G401.6 (cell line): ENCODE measurements at regions not wholly inside any gene's neighbourhood (a gene's known extent, or its start where the extent isn't known, plus 50 kb on each side); places are given as distances from the start of the nearest gene placed in this dataset.

ENCODE experiments used
- FAIRE-seq: peaks from 2 replicates; lab custom pipeline; 2012; peaks lifted over from hg19 to GRCh38; lab: Jason Lieb, UNC

DNA sequence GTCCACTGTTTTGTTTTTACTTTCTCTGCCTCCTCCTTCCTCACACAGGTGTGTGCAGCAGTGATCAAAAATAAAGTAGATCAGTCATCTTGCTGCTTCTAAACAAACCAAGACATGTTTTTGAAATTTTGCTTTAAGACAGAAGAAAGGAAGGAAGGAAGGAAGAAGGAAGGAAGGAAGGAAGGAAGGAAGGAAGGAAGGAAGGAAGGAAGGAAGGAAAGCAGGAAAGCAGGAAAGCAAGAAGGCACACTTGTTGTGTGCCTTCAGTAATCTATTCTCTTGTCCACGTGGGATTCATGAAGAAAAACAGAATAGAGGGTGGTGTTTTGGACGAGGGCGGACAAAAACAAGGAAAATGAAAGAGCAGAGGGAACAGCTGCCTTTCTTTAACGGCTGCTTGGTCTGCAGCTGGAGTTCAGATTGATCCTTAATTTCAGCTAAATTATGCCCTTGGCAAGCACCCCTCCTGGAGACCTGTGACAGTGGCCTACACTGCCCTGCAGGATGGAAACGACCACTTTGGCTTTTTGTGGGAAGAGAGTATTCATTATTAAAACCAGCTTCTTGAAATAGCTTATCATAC, 188.5 kb upstream of the IRX3 start:
- FAIRE-seq, result no peak

DNA sequence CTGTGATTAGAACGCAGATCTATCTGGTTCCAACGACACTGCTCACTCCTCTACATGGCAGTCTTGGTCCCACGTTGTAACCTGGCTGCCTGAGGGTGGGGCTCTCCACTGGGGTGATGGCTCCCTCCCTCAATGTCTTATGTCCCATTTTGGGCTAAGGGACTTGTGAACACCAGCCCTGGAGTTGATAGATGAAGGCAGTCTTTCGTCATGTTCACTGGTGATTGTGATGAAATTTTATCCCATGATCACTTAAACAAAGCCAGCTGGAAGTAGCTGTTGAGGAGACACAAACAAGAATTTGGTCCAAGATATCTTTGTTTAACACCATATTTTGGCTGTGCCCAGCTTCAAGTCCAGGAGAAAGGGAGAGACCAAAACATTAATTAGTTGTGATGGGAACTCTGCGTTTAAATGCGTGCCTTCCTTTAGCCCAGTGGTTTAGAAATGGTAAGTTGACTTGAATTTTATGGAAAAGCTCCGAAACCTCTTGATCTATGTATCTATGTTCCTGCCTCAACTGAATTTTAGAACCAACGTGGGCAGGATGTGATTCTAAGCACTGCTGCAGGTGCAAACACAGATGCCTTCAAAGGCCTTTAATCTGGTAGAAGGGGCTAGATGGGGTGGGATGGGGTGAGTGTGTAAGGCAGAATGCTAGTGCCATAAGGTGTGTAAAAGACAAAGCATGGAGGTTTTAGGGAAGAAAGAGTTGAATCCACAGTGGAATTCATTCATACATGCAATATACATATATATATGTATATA, 186.8 kb upstream of the IRX3 start:
- no peak for FAIRE-seq

DNA sequence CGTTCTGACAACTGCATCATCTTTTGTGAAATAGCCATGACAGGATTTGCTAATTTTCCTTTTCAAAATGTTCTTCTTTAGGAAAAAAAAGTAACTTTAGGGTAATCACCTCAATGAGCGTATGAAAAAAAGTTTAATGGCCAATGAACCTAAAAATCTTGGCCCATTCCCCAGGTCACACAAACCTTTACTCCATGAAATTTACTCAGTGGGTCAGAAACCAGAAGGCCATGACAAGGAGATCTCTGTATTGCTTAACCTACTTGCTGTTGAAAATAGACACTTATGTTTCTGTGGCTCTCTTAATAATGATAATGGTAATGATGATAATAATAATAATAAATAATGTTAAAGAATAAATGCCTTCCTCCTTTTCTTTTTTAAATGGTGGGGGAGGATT, 180.8 kb upstream of the IRX3 start:
- no peak for FAIRE-seq

DNA sequence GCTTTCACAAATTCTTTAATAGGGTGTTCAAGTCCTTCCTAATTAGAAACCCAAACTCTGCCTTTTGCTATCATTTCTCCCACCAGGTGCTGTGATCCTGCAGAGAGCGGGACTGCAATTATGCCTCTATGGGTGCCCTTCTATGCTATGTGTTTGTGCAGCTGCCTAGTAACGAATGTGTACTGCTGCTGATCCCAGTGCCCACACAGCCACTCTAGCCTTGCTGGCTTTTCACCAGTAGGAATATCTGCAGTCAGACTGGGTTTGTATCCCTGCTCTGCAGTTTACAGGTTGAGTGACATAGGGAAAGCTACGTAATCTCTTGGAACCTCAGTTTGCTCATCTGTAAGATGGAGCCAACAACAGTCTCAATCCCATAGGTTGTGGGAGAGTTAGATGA, 179.6 kb upstream of the IRX3 start:
- FAIRE-seq, result no peak

DNA sequence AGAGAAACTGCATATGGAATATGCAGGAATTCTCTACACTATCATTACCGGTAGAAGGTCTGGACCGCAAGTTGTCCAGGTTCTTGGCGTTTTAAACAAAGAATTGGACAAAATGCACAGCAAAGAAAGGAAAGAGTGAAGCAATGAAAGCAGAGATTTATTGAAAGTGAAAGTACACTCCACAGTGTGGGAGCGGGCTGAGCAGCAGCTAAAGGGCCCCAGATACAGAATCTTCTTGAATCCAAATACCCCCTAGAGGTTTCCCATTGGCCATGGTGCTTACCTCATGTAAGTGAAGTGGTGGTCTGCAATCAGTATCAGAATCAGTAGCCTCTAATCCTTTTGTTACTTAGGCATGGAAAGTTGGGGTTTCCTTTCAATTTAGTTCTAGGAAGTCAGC, 178.5 kb upstream of the IRX3 start:
- FAIRE-seq, result no peak

DNA sequence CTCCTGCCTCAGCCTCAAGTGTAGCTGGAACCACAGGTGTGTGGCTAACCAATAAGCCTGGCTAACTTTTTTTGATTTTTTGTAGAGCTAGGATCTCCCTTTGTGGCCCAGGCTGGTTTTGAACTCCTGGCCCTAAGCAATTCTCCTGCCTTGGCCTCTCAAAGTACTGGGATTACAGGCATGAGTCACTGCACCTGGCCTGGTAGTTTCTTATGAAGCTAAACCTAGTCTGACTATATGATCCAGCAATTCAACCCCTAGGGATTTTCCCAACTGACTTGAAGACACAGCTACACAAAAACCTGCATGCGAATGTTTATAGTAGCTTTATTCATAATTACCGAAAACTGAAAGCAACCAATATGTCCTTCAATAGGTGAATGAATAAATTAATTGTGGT, 176.2 kb upstream of the IRX3 start:
- FAIRE-seq, result no peak

DNA sequence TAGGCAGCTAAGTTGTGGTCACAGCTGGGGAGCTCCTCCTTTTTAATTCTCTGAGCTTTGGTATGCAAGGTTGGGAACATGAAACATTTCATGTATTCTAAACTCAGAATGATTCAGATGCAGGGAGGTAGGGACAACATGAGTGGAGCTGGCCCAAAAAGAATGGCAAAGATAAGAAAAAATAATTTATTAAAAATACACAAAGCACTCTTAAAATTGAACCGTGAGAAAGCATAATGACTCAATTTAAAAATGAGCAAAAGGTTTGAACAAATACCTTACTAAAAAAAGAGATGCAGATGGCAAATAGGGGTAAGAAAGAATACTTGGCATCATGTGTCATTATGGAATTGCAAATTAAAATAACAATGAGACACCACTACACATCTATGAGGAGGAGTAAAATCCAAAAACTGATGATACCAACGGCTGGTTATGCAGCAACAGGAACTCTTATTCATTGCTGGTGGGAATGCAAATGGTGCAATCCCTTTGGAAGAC, 175.6 kb upstream of the IRX3 start:
- FAIRE-seq, result no peak

DNA sequence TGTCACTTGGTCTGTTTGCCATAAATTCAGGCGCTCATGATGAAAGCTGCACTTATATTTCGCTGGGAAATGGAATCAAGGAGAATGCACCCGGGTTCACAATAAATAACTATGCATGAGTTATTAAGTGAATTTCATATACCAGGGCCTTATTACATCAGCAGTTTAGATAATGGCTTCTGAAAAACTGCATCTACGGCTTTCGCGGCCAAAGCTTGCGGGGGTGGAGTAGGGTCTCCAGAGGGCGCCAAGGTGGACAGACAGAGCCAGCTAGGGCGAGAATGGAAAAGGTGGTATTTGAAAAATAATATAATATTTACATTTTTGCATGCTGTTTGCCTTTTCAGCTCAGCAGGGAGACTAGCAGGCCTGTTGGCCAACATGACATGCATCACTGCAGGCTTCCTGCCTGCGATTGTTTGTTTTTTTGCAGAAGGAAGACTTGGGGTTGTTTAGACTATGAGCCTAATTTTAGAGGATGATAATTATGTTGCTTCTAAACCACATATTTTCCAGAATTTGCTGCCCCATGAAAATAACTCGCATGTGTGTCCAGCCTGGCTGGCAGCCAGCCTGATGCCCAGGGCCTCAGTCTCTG, 173.8 kb upstream of the IRX3 start:
- FAIRE-seq, result no peak

DNA sequence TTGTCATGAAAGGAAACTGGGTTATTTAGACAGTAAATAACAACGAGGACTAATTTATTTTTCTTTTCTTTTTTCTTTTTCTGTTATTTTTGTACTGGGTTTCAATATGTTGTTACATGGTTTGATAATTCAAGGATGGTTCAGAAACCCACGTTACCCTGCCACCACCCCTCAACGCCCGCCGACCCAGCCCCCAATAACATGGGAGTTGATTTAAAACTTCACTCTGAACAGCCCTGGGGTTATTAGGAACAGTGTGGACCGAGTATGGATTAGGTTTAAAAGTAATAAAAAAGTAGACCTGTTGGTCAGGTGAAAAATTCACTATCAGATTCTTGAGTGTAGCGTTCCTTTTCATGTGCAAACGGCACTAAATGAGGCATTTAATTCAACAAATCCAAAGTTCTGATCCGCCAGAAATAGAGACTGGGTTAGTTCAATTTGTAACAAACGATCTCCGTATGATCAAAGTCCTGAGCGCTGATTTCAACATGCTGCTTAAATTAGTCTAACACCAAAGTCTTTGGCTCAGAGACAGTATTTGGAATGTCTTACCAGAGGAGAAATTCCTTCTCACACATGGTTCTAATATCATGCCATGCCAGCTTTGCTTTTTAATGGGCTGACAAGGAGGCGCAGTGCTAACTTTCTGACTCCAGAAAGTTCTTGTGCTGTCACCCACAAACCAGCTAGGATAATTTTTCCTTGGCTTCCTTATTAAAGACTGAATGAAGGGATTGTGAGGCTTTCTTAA, 173.1 kb upstream of the IRX3 start:
- FAIRE-seq, result no peak

DNA sequence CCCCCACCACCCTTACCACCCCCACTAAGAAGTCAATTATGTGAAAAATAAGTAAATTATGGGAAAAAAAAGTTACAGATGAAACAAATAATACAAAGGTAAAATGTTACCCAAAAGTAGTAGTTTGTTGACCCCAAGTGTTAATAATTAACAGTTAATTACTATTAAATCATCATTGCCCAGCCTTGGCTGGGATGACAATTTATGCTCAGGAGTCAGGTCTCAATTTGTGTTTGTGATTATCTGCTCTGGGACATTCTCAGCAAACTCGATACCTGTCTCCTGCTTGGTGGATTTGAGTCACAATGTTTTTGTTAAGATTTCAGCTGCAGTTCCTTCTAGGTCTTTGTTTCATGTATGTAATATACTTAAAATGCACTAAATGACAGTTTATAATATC, 172.3 kb upstream of the IRX3 start:
- FAIRE-seq, result no peak

DNA sequence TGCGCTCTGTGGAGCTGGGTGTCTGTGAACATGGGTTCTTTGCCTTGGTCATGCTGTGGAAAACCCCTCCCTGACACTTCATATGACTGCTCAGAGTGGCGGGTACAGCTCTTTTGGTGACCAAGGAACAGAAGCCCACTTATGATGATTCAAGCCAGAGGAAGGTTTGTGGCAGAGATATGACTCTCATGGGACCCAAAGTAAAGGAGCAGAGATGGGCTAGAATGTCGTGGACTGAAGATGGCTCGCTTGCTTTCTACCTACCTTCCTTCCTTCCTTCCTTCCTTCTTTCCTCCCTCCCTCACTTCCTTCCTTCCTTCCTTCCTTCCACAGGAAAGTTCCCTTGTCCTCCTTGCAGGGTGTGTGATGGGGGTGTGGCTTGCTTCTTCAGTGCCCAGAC, 169.7 kb upstream of the IRX3 start:
- FAIRE-seq, result no peak

DNA sequence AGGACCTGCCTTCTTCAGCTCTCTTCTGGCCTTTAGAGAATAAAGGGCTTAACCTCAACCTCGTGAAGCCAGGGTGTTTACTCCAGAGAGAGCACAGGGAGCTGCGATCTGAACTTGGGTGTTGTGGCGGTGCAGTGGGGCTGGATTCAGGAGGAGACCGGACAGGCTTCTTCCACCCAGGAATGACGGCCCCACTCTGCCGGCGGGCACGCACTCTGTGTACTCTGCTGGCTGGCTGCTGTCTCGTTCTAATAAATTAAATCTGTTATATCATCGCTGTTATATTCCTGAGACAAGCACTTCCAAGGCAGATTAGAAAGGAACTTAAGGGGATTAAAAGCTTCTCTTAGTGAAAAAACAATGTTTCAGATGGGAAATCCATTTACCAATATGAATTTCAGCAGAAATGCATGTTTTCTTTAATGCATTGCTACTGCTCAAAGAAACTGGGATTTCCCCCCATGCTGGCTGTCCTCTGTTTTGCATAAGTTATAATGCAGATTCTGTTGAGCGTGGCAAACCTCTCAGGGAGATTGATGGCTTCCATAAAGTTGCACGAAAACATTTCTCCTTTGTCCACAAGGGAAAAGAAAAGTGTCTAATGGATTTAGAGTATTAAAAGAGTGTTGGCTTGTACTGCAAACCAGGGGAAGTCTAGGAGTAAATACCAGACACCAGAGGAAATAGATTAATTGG, 168.6 kb upstream of the IRX3 start:
- no peak for FAIRE-seq

DNA sequence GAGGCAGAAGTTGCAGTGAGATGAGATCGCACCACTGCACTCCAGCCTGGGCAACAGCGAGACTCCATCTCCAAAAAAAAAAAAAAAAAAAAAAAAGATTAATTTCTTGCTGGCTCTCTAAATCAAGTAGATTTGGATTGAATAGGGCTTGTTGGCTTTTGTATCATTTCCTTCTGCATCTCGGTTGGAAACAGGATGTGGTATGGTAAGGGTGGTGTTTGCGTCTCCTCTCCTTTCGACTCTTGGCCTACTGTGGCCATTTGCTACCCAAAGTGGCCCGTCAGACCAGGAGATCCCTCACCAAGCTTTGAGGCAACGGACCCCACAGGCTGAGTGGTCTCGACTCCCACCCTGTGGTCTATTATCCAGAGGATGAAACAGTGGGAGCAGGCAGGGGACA, 168.0 kb upstream of the IRX3 start:
- no peak for FAIRE-seq

DNA sequence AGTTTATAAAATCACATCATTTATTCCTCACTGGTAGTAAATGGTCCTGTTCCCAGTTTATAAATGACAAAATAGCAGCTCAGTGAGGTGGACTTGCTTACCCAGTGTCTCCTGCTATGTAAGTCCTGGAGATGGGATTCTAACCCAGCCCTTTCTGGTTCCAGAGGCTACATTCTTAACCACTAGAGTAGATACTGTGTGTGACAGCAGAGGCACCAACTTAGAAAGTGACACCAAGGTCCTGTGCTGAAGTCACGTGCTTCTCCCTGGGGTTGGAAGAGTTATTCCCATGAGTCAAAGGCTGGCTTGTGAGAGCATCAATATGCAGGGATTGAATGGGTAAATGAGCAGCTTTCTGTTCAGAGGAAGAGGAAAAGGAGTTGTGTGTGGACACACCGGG, 167.3 kb upstream of the IRX3 start:
- FAIRE-seq, result no peak

DNA sequence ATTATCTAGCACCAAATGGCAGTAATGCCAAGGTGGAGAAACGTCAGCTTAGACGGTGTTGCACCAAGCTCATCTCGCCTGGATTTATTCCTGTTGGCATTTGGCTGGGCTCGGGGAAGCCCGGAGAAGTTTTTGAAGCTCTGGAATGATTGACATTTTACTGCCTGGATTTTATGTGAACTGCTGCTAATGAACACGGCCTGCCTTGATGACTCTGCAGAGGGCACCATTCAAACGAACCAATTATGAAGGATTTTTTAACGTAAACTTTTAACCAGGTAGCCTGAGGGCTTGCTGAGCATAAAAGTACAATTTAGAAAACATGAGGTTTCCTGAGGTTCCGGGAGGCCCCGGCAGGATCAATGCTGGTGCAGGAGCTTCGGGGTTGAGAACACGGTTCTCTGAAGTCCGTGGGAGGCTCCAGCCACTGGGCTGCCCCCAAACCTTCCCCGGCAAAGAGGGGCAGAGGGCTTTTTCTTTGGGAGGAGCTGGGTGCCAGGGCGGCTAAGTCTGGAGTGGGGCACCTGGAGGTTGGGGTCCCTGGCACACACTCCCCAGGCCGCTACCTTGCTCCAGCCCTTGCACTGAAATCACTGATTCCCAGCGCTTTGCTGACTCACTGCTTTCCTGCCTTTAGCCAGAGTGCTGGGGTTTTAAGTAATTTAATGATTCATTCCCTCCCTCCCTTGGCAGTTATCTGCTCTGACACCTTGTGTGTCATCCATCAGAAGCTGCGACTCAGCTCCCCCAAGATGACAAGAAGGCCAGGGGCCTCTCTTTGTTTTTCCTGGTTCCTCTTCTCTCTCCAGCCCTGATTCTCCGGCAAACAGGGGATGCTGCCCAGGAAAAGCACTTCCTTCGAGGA, 161.2 kb upstream of the IRX3 start:
- no peak for FAIRE-seq

DNA sequence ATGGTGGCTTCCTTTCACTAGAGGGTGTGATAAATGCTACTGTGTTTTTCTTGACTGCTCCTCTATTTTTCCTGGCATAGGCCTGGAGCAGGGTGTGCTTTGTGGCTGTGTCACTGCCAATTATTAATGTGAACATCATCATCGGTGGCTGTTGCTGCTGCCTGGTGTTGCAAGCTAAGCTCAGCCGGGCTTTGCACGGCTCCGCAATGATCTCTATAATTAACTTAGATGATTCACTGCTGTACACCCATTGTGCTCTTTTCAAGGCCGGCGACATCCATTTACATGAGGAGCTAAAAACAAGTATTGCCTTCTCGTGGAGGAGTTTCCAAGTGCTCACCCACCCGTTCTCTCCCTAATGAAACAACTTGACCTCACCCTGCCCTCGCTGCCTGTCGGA, 160.1 kb upstream of the IRX3 start:
- FAIRE-seq, result no peak

DNA sequence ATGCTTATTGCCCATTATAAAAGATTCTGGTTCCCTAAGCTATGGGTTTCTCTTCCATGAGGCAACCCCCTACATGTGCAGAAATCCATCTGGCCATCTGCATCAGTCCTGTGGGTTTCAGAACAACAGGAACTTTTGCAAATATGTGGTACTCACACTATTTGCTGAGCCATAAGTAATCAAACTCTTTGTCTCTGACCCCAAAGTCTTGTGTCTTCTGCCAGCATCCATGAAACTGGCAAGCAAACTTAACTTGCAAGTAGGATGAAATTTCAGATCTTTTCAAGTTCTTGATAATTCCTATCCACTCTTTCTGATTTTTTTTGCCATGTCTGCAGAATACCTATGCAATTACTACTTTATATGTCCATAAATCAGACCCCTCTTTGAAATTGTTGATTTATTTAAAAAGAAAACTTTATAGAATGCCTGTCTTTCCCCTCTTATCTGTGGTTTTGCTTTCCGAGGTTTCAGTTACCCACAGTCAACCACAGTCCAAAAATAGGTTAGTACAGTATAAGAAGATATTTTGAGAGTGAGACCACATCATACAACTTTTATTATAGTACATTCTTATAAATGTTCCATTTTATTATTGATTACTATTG, 158.4 kb upstream of the IRX3 start:
- FAIRE-seq, result no peak

DNA sequence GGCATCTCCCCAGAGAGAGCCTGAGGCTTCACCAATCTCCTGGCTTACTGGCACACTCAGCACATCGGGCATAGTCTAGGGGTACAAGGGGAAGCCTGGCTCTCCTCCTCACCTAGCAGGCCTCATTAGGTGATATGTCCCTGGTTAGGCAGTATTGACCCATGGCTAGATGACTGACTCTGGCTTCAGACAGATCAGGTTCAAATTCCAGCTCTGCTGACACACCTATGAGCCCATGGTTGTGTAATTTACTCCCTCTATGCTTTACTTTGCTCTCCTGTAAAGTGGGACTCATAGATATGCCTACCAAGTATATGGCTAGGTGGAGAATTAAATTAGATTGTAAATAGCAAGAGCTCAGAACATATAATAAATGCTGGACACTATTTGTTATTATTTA, 157.3 kb upstream of the IRX3 start:
- no peak for FAIRE-seq

DNA sequence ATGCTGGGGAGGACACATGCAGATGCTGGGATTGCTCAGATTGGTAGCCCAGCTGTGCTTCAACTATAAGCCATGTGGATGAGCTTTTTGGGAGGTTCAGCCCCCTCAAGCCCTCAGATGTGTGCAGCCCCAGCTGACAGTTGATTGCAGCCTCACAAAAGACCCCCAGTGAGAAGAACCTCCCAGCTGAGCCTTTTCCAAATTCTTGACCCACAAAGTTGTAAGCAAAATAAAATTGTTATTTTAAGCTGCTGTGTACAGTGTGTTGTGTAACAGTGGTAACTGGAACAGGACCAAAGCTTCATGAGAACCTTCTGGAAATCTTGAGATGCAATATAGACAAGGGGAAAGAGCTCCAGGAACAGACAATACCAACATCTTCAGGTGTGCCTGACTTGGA, 156.8 kb upstream of the IRX3 start:
- no peak for FAIRE-seq

DNA sequence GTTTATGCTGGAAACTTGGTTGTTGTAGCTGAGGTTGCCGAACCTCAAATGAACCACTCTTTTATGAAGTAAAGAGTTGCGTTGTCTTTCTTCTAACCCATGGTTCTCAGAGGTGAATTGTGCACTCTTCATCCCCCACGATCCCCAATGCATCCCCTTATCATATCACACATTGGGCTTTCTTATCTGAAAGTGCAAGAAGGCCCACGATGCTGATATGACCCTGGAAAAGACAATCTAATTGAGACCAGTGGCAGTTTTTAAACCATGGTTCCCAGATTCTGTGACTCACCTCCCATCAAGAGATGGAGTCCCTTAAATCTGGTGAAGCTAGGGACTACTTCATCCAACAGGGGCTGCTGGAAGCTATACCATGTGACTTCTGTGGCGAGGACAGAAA, 156.3 kb upstream of the IRX3 start:
- no peak for FAIRE-seq

DNA sequence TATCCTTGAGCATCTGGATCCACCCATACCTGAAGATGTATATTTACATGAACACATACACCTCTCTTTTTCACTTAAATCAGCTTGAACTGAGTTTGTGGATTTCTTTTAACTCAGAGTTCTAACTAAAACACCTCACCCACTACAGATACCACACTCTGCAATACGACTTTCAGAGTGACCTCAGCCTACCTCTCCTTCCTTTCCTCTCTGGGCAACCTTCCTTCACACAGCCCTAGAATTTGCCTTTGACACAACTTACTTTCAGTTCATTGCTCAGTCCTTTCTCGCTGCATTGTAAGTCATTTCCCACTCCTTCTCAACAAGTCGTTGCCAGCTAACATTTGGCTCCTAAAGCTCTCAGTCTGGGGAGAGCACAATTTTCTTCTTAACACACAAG, 151.9 kb upstream of the IRX3 start:
- FAIRE-seq, result no peak
